ENCODE measurements at regions not wholly inside any gene's neighbourhood (a gene's known extent, or its start where the extent isn't known, plus 50 kb on each side); places are given as distances from the start of the nearest gene placed in this dataset.
"Not testable (repeated sequence)": the region's sequence is repeated elsewhere in the genome, so short reads cannot be mapped to it uniquely, and the experiment has no call there.

GRCh38 chr5:71384204-71384603, 71.2 kb upstream of the BDP1 start:
- not testable (repeated sequence) for TF ChIP-seq CEBPB (IDR thresholded peaks at IDR 0.05; ENCODE audit: low read depth, low read length); POLR2A (IDR thresholded peaks at IDR 0.05; ENCODE audit: low read depth, low read length); RFX5 (IDR thresholded peaks at IDR 0.05; ENCODE audit: low read depth, low read length); FOS (IDR thresholded peaks at IDR 0.05; ENCODE audit: low read depth, low read length); MAFK (IDR thresholded peaks at IDR 0.05; ENCODE audit: low read depth, low read length); MXI1 (IDR thresholded peaks at IDR 0.05; ENCODE audit: borderline replicate concordance, low read depth, low read length); MAZ (IDR thresholded peaks at IDR 0.05; ENCODE audit: borderline replicate concordance, low read depth, low read length); RAD21 (IDR thresholded peaks at IDR 0.05; ENCODE audit: low read length)
- TF ChIP-seq, protein P1, sequence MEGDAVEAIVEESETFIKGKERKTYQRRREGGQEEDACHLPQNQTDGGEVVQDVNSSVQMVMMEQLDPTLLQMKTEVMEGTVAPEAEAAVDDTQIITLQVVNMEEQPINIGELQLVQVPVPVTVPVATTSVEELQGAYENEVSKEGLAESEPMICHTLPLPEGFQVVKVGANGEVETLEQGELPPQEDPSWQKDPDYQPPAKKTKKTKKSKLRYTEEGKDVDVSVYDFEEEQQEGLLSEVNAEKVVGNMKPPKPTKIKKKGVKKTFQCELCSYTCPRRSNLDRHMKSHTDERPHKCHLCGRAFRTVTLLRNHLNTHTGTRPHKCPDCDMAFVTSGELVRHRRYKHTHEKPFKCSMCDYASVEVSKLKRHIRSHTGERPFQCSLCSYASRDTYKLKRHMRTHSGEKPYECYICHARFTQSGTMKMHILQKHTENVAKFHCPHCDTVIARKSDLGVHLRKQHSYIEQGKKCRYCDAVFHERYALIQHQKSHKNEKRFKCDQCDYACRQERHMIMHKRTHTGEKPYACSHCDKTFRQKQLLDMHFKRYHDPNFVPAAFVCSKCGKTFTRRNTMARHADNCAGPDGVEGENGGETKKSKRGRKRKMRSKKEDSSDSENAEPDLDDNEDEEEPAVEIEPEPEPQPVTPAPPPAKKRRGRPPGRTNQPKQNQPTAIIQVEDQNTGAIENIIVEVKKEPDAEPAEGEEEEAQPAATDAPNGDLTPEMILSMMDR (conservative IDR thresholded peaks at IDR 0.05; ENCODE audit: low read depth, low read length): not testable (repeated sequence)
